ENCODE measurements at regions not wholly inside any gene's neighbourhood (a gene's known extent, or its start where the extent isn't known, plus 50 kb on each side); places are given as distances from the start of the nearest gene placed in this dataset.

DNA sequence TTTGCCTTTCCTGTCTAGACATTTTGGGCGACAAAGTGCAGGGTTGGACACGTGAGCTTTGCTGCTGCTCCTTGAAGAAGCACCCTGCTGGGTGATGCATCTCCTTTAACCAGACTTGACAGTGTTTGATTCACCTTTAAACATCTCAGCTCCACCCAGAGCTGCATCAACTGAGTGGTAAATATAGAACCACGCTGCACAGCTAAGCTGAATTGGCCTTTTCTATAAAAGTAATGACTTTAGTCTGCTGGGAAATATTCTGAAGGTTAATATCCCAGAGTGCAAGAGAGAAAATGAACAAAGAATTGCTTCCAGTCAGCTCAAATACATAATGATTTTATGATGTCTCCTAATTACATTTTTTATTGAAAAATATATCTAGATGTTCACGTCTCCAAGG is 264.3 kb upstream of the ADCY2 start:
- TF ChIP-seq SUZ12 (IDR thresholded peaks at IDR 0.05; ENCODE audit: extremely low read depth, insufficient read depth, insufficient read length), result no peak
- TF ChIP-seq ZNF274 (IDR thresholded peaks at IDR 0.05; ENCODE audit: low read depth, low read length), result no peak
